Fibroblast of skin of left biceps (primary cell): ENCODE measurements at regions not wholly inside any gene's neighbourhood (a gene's known extent, or its start where the extent isn't known, plus 50 kb on each side); places are given as distances from the start of the nearest gene placed in this dataset.

Experiments
- DNase-seq, 2 experiments: peaks; one replicate each; pipeline ENCODE4 v3.0.0-alpha.2; 2013; ENCODE audit warnings: low read depth in 2 of 2

DNA sequence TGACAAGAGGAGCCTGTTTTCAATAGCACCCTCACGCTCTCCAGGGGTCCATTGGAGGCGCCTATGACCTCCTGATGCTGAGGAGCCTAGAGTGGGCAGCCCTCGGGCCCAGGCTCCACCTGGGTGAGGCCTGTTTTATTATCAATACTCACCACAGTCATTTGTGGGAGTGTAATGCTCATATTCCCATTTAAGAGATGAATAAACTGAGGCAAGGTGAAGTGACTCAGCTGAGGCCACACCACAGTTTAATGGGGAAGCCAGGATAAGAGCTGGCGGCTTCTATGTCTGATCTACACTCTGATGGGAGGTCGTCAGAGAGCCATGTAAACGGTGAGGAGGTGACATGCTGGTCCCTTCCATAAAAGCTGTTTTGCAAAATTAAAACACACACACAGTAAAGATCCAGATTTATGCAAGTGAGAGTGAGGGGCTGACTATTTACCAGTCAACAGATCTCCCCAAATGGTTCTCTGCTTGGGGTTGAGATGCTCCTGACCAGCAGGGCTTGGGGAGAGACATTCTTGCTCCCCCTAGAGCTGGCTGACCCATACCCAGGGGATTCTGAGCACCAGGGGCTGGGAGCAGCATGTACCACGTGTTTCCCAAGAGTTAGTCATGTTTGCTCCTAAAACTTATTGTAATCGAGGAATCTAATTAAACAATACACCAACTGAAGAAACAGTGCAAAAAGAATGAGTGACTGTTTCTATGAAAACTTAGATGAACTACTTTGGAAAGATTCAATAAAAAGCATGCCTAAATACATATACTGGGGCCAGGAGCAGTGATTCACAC, 81.0 kb upstream of the INSIG1 start:
- no peak for DNase-seq

DNA sequence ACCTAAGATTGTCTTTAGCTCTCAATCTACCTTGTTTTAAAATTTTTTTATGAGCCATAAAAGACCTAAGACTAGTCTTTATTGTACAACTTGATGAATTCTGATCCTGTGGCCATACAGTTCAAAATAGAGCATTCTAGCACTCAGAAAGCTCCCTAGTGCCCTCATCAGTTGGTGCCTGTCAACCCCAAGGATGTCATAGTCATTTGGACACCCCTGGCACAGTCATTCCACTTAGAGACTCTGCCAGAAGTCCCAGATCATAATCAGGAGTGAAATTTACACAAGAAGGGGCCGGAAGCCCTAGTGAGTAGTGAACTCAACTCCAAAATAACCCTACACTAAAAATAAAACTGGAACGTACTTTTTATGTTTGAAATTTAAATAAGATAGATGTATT, 80.0 kb upstream of the INSIG1 start:
- DNase-seq, result no peak

DNA sequence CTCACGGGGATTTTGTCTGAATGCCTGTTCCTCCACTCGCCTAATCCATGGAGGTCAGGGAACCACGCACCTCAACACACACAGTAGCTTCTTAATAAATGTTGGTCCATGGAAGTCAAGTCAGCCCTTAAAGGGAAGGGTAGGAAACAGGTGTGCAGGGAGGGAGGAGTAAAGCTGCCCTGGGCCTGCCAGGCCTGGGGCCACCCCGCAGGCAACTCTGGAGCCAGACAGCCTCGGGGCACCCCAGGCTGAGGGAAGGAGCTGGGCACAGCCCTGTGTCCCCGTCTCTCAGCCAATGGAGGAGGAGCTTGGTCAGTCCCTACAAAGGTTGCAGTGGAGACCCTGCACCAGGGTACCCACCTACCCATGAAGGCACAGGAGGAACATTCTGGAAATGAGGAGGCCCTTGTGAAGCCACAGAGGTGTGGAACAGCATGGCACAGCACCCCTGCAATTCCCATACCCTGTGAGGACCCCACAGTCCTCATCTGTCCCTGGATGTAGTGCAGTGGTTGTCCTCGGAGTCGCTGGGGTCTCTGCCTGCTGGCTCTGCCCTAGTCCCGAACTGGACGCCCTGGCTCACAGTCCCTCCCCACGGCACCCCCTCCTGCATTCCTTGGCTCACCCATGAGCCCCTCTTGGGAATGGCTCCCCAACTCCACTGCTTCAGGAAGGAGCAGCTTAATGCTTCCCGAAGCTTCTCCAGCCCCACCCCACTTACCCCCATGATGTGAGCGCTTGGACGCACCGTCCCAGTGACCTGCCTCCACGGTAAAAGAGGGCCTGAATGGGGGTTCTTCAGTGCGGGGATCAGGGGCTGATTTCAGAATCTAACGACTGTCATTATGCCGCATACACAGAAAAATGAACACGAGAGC, 79.2 kb upstream of the INSIG1 start:
- DNase-seq, result no peak

GRCh38 chr7:155219154-155219531, 78.5 kb upstream of the INSIG1 start:
- no peak for DNase-seq

DNA sequence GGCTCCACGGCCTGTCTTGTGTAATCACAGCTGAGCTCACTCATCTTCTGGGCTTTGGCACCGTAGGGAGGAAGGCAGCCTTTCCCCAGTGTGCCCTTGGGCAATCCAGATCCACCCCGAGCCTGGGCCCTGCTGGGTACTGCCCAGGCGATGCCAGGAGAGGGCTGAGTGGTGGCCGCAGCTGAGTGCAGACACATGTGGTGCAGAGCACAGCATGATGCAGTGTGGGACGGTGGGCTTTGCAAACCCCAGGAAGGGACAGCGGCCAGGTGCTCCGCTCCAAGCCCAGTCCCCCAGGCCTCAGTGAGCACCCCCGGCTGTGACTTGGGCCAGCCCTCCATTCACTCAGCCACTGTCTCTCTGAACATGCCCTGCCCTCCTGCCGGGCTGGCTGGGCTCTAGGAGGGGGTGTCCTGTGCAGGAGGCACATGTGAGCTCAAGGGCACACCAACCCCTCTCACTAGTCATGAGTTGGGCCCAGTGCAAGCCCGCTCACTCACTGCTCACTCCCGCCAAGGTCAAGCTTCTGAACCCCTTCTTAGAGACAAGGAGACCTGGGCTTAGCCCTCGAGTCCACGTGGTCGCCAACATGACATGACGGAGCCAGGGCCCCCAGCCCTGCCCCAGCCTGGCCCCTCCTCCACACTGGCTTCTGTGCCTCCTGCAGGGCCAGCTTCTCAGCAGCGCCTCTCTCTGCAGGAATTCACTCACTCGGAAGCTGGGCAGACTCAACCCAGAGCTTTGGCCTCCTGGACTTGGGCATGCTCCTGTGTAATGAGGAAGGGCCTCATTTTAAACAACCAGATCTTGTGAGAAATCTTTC, 77.5 kb upstream of the INSIG1 start:
- no peak for DNase-seq

GRCh38 chr7:155220903-155221302, 76.8 kb upstream of the INSIG1 start:
- no peak for DNase-seq

DNA sequence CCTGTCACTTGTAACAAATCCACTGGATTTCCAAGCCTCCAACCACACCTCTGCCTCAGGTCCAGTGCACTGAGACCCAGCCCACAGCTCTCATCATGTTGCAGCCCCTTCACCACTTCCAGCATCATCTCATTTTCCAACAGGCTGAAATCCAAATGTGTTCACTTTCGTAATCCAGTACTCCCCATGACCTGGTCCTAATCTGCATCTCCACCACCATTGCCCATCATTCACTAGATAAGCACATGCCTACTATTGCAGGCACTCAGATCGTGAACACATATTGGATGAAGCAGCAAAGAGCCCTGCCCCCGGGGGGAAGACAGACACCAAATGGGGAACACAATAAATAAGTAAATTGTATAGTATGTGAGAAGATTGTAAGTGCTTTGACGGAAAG, 76.1 kb upstream of the INSIG1 start:
- no peak for DNase-seq

- DNase-seq, result no peak
Measured at GRCh38 chr7:155222061-155222460, 75.6 kb upstream of the INSIG1 start.

DNA sequence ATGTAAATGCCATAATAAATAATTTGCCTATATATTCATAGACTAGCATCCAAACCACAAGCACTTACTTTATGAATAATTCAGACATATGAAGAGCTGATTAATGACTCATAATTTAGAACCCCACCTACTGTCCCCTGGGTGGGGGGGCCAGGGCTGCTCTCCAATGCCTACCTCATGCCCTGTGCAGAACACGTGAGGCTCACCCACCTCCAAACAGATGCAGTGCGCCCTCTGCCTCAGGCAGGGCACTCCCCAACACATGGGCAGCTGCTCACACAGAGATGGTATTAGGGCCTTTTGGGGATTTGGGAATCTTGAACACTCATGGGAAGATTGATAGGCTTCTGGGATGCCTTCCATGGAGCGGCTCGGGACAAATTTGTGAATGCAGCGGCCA, 75.1 kb upstream of the INSIG1 start:
- DNase-seq, result no peak

- DNase-seq, result no peak
Measured at GRCh38 chr7:155223021-155223420, 74.7 kb upstream of the INSIG1 start.

DNA sequence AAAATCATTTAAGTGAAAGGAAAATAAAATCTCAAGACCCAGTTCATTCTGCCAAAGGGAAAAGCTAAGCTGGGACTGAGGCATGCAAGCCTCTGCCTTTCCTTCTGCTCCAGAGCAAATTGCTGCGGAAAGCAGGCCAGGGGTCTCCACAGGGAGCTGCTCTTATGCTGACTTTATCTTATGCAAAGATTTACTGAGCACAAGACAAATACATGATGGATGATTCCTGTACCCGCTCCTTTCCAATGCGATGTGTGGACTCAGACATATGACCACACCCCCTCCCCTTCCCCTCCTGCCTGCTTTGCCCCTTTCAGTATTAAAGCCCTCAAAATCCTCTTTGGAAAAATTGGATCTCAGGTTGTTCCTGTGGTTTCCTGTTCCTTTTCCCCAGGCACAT, 74.2 kb upstream of the INSIG1 start:
- DNase-seq, result no peak

DNA sequence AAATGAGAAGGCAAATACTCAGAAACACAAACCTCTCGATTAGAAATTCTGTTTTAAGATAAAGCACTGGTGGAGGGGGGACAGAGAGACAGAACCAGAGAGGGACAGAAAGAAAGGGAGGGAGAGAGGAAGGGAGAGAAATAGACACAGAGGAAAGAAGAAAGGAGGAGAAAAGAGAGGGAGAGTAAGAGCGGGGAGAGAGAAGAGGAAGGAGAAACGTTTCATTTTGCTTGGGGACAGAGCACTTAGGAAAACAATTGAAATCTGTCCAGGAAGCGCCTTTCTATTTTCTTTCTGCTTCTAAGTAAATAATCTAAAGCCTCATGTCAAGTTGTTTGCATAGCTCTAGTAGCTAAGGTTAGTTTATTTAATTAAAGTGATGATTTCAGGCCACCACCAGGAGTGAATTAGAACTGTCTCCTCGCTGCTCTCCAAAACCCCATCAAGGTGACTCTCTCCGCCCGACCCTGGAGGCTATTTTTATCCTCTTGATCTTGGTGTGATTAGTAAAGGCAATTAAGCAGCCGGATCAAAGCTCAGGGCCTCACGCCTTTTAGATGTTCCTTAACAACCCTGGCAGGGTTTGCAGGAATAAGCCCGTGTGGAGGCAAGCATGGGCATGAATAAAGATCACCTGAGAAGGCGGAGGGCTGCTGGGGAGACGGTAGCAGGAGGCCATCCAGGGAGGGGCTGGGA, 73.4 kb upstream of the INSIG1 start:
- DNase-seq, result no peak

GRCh38 chr7:155225095-155225494, 72.6 kb upstream of the INSIG1 start:
- DNase-seq, result no peak

DNA sequence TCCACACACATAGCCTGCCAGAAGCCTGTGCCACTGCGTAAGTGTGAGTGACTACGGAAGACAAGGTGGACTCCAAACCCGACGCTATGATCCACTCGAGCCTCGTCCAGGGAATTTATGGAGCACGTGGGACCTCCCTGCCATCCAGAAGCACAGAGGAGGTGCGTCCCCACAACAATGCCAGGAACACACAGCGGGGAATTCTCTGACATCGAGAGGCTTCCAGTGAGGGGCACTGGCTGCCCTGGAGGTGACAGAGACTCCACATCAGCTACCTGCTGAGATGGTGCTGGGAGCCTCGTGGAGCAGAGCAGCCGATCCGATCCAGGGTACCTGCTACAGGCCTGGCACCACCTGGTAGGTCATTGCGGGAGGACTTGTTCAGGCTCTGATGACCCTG, 72.2 kb upstream of the INSIG1 start:
- DNase-seq, result no peak

GRCh38 chr7:155226261-155227003, 71.2 kb upstream of the INSIG1 start:
- no peak for DNase-seq

DNA sequence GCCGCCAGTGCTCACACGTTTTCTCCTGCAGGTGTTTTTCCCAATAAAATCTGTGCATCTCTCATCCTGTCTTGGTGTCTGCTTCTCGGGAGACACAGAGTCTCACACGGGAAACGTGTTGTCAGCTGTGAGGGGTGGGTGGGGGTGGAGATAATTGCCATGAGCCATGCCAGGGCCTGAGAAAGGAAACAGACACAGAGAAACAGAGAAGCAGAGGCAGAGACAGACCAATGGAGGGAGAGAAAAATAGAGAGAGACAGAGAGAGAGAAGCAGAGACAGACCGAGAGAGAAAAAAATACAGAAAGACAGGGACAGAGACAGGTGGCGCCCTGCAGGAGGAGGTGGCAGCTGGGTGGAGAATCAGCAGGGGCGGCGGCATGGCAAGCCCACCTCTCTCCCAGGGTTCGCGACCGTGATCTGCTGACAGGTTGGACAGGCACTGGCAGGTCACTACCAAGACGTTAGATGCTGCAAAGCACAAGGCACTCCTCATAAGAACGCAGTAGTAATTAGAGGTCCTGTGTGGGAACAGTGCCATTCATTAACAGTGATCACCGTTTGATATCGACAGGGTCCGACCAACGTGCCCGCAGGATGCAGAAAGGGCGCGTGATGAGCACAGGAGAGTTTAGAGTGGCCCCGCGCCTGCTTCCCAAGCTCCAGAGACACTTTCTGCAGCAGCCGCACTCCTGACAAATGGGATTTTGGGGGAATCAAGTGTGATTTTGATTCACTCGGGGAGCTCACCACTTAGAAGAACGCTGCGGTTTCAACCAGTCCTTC, 70.5 kb upstream of the INSIG1 start:
- DNase-seq, result no peak

DNA sequence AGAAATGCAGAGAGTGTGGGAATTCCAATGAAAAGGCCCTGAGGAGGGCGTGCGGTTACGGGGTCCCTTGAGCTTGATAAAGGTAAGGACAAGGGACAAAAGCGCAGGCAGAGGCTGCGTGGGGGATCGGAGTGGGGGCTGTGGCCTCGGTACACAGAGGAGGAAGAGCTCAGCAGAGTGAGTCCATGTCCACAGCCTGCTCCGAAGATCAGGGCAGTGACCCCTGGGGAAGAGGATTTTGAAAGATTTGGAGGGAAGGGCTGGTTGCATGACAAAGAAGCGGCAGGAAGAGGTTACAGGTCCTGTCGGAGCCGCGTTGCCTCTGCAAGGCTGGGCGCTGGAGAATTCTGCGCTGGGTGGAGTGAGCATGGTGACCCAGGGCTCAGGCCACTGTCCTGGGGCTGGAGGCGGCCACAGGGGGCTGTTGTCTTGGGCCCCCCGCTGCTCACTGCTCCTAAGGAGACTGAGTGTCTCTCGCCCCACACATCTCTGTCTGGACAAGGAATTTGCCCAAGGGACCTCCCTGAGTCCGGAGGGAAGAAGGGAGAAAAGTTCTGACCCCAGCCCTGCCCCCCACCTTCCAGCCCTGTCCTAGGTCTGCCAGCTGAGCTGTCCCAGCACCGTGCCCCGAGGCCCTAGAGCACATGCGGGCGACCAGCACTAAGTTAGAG, 69.8 kb upstream of the INSIG1 start:
- DNase-seq, result no peak

DNA sequence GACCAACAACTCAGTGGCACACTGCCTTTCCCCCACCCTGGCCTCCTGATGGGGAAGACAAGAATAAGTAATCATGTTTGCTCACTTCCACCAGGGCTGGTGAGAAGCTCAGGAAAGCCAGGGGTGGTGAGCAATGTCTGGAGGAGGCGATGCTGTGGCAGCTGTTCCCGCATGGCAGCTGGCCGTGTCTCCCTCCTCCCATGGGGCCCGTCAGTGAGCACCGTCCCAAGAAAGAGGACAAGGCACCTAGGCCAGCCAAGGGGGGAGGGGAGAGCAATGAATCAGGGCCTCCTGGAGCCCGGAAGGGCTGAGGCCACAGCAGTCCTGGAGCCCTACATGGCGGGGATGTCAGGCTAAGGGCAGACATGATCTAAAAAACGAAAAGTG, 69.2 kb upstream of the INSIG1 start:
- no peak for DNase-seq

GRCh38 chr7:155228894-155229293, 68.8 kb upstream of the INSIG1 start:
- DNase-seq, result no peak
